ENCODE measurements at regions not wholly inside any gene's neighbourhood (a gene's known extent, or its start where the extent isn't known, plus 50 kb on each side); places are given as distances from the start of the nearest gene placed in this dataset.
"Not testable (repeated sequence)": the region's sequence is repeated elsewhere in the genome, so short reads cannot be mapped to it uniquely, and the experiment has no call there.

GRCh38 chr9:96147029-96147428 is 154.9 kb downstream of the HSD17B3 start:
- TF ChIP-seq EZH2 (IDR thresholded peaks at IDR 0.05; ENCODE audit: borderline replicate concordance, insufficient read depth, low read length, poor library complexity, severe bottlenecking); TAF1 (IDR thresholded peaks at IDR 0.05; ENCODE audit: low read depth); POLR2AphosphoS5 (IDR thresholded peaks at IDR 0.05); EP300 (conservative IDR thresholded peaks at IDR 0.05; ENCODE audit: poor library complexity, severe bottlenecking); RAD21 (conservative IDR thresholded peaks at IDR 0.05): not testable (repeated sequence)
- TF ChIP-seq, protein P1, sequence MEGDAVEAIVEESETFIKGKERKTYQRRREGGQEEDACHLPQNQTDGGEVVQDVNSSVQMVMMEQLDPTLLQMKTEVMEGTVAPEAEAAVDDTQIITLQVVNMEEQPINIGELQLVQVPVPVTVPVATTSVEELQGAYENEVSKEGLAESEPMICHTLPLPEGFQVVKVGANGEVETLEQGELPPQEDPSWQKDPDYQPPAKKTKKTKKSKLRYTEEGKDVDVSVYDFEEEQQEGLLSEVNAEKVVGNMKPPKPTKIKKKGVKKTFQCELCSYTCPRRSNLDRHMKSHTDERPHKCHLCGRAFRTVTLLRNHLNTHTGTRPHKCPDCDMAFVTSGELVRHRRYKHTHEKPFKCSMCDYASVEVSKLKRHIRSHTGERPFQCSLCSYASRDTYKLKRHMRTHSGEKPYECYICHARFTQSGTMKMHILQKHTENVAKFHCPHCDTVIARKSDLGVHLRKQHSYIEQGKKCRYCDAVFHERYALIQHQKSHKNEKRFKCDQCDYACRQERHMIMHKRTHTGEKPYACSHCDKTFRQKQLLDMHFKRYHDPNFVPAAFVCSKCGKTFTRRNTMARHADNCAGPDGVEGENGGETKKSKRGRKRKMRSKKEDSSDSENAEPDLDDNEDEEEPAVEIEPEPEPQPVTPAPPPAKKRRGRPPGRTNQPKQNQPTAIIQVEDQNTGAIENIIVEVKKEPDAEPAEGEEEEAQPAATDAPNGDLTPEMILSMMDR (IDR thresholded peaks at IDR 0.05; ENCODE audit: poor library complexity, severe bottlenecking), result not testable (repeated sequence)
- TF ChIP-seq, protein P2, sequence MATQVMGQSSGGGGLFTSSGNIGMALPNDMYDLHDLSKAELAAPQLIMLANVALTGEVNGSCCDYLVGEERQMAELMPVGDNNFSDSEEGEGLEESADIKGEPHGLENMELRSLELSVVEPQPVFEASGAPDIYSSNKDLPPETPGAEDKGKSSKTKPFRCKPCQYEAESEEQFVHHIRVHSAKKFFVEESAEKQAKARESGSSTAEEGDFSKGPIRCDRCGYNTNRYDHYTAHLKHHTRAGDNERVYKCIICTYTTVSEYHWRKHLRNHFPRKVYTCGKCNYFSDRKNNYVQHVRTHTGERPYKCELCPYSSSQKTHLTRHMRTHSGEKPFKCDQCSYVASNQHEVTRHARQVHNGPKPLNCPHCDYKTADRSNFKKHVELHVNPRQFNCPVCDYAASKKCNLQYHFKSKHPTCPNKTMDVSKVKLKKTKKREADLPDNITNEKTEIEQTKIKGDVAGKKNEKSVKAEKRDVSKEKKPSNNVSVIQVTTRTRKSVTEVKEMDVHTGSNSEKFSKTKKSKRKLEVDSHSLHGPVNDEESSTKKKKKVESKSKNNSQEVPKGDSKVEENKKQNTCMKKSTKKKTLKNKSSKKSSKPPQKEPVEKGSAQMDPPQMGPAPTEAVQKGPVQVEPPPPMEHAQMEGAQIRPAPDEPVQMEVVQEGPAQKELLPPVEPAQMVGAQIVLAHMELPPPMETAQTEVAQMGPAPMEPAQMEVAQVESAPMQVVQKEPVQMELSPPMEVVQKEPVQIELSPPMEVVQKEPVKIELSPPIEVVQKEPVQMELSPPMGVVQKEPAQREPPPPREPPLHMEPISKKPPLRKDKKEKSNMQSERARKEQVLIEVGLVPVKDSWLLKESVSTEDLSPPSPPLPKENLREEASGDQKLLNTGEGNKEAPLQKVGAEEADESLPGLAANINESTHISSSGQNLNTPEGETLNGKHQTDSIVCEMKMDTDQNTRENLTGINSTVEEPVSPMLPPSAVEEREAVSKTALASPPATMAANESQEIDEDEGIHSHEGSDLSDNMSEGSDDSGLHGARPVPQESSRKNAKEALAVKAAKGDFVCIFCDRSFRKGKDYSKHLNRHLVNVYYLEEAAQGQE (IDR thresholded peaks at IDR 0.05; ENCODE audit: borderline replicate concordance), result not testable (repeated sequence)

All from neural cell (in vitro differentiated cells).